ENCODE measurements at regions not wholly inside any gene's neighbourhood (a gene's known extent, or its start where the extent isn't known, plus 50 kb on each side); places are given as distances from the start of the nearest gene placed in this dataset.
A peak's percentile ranks its signal among the peaks of the same experiment; 100 is the strongest.

DNA sequence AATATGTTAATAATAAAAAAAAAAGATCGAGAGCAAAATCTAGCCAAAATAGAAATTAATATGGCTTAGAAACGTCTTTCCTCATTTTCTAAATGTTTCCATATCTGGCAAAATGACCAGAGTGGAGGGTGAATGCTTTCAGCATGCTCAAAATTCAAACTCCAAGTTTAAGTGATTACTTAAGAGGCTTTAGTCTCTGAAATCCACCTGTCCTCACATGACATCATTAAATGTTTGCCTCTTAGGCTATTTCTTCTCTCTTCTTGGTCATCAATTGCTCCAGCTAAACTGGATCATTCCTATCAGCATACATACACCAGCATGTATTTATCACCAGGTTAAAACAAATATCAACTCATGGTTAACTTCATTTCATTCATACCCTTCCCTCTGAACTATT lies 54.5 kb upstream of the ATXN3L start:
- Mint-ChIP-seq H3K4me3 (no peak overlapping the region), H3K27me3 (peaks cover 71% of the 10 kb centered on the region), H3K36me3 (ENCODE audit: low read depth) (no peaks in the 10 kb centered on the region)

DNA sequence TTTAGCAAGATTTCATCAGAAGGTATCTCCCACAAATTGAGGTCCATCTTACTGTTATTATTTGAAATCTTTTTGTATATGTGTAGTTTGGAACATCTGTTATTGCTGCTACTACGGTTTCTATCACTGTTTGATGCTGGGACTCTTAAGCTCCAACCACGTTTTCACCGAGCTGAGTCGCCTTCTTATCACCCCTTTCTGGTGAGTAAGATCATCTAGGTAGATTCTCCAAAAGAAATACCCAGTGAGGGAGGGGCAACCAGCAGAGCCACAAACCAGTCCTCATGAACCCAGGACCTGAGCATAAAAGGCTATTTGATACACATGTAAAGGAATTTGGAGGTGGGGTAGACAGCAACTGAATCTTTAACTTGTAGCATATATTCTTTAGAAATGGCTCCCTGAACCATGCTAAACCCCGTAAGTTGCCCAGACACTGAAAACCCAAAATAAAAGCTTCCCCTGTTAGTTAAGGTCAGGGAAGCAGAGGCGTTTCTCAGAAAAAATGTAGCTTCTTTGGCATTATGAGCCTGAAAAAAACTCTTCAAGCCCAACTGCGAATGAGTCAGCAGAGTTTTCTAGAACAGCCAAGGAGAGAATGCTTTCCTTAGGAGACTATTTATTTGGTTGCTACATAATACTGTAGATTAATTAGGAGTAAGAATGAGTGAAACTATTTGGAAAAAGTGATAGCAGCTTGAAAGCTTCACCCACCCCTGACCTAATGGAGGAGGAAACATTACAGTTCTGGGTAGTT lies 53.8 kb upstream of the ATXN3L start:
- H3K36me3 Mint-ChIP-seq (ENCODE audit: low read depth), result no peaks in the 10 kb centered on the region
- peaks cover 73% of the 10 kb centered on the region for H3K27me3 Mint-ChIP-seq
- H3K9me3 Mint-ChIP-seq, result no peaks in the 10 kb centered on the region
- H3K4me1 Mint-ChIP-seq (ENCODE audit: low read depth), result peaks cover 23% of the 10 kb centered on the region
- H3K27ac Mint-ChIP-seq, result peak overlapping the region; percentile 69
- H3K4me3 Mint-ChIP-seq, result no peak overlapping the region
- no peak for DNase-seq

More for the DNA sequence above, 54.5 kb upstream of the ATXN3L start:
- no peak for DNase-seq
- Mint-ChIP-seq H3K9me3 (no peaks in the 10 kb centered on the region), H3K27ac (no peak overlapping the region), H3K4me1 (ENCODE audit: low read depth) (peaks cover 24% of the 10 kb centered on the region)

DNA sequence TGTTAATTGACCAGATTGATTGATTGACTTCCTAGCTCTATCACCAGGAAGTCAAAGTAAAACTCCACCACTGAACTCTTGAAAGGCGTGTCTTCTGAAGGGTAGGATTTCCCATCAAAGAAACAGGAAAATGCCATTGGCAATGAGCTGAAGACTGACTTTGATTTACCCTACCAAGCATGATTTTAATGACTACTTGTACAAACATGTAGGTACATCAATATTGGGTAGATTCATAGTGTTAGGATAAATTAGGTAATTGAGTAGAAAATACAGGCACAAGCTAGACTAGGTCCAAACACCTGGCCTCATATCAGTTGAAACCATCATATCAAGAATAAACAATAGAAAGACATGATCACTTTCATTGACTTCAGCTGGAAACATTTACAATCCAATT lies 53.2 kb upstream of the ATXN3L start:
- Mint-ChIP-seq H3K36me3 (ENCODE audit: low read depth) (no peaks in the 10 kb centered on the region), H3K4me1 (ENCODE audit: low read depth) (peaks cover 25% of the 10 kb centered on the region), H3K27ac (no peak overlapping the region), H3K4me3 (no peak overlapping the region), H3K9me3 (no peaks in the 10 kb centered on the region), H3K27me3 (peaks cover 73% of the 10 kb centered on the region)
- DNase-seq, result no peak

DNA sequence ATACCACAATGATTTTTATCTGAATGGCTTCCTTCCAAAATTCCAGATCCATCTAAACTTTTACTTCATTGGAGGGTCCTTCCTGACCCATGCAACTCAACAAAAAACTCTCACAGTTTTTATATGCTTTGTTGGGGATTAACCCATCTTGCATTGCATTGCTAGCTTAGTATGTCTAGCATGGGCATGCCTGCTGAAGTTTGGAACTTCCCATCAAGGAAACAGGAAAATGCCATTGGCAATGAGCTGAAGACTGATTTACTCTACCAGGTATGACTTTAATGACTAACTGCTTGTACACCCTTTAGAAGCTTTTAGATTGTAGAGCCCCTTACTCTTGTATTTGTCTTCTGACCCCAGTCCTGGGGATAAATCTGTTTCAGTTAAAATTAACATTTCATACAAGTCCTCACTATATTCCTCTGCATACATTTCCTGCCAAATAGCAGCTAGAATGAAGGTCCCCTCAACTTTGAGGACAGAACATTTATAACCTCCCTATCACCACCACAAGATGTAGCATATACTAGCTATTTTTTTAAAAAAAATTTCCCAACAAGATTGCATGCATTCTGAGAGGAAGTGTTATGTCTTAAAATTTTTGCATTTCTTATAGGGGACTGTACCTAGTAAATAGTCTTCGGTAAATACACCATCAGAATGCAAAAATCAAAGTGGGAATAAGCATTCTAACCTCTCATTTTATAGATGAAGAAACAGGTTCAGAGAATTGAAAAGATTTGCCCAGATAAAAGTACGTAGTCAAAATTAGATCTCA lies 52.5 kb upstream of the ATXN3L start:
- Mint-ChIP-seq H3K4me1 (ENCODE audit: low read depth) (peaks cover 25% of the 10 kb centered on the region), H3K27ac (no peak overlapping the region), H3K9me3 (no peaks in the 10 kb centered on the region), H3K36me3 (ENCODE audit: low read depth) (no peaks in the 10 kb centered on the region), H3K4me3 (no peak overlapping the region), H3K27me3 (peaks cover 70% of the 10 kb centered on the region)
- no peak for DNase-seq

DNA sequence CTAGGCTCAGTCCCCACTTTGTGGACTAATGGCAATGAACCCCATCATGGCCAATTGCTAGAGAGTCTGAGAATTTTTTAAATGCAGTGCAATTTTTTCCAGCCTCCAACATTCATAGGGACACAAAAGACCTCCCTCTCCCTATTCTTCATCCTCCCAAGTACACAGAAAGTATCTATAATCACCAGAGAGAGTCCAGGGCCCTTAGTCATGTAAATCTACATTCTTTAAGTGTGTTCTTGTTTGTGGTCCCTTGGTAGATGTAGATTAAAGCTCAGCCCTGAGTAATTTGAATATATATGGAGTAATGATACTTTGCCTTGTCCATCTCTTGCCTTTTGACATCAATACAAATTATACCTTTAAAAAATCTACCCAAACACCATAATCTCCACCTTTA lies 51.3 kb upstream of the ATXN3L start:
- H3K4me1 Mint-ChIP-seq (ENCODE audit: low read depth), result peaks cover 17% of the 10 kb centered on the region
- H3K27ac Mint-ChIP-seq, result no peak overlapping the region
- H3K9me3 Mint-ChIP-seq, result no peaks in the 10 kb centered on the region
- H3K4me3 Mint-ChIP-seq, result no peak overlapping the region
- DNase-seq, result no peak
- peaks cover 75% of the 10 kb centered on the region for H3K27me3 Mint-ChIP-seq
- H3K36me3 Mint-ChIP-seq (ENCODE audit: low read depth), result no peaks in the 10 kb centered on the region

DNA sequence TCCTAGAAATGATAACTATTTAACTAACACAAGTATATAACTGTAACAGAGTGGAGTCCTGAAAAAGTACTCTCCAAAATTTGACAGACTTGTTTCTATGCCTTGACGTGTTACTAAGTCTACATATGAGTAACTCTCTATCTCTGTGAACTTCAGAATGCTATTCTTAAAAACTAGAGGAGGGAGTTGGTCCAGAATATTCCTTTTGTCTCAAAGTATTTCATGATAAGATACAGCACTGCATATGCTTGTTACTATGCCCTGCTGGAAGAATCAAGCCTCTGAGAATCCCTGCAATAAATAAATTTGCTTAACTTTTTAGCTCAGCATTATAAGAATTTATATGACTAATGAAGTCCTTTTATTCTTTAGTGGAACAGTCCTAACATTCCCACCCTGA lies 50.9 kb upstream of the ATXN3L start:
- H3K4me3 Mint-ChIP-seq, result no peak overlapping the region
- no peak overlapping the region for H3K27ac Mint-ChIP-seq
- peaks cover 74% of the 10 kb centered on the region for H3K27me3 Mint-ChIP-seq
- H3K9me3 Mint-ChIP-seq, result no peaks in the 10 kb centered on the region
- no peak for DNase-seq
- peaks cover 17% of the 10 kb centered on the region for H3K4me1 Mint-ChIP-seq (ENCODE audit: low read depth)
- H3K36me3 Mint-ChIP-seq (ENCODE audit: low read depth), result no peaks in the 10 kb centered on the region

Data from activated T-cell treated with anti-CD3 and anti-CD28 coated beads, Interleukin-2, amount 50 U/mL, for 24 hours (primary cell).